ENCODE measurements at regions not wholly inside any gene's neighbourhood (a gene's known extent, or its start where the extent isn't known, plus 50 kb on each side); places are given as distances from the start of the nearest gene placed in this dataset.

- no peaks in the 10 kb centered on the region for H3K36me3 ChIP-seq (ENCODE audit: control insufficient read depth in 1 of 2, insufficient read depth in 2 of 2, low read length in 2 of 2)
- no peaks in the 10 kb centered on the region for H4K20me1 ChIP-seq (ENCODE audit: insufficient read depth)
- ChIA-PET POLR2A (no interaction called here), RAD21 (ENCODE audit: low non-redundant PET in 1 of 2, low total read pairs in 2 of 2, uncharacterized antibody in 2 of 2, unreplicated experiment in 2 of 2) (no interaction called here), CTCF (interaction anchor here (4.0 kb wide), 1 partner anchor 12 kb away, joined by 25 read pairs; no protein-coding TSS in a partner anchor)
- no peak overlapping the region for H3K27ac ChIP-seq (ENCODE audit: low read depth, low read length)
- no peaks in the 10 kb centered on the region for H3K9me2 ChIP-seq (ENCODE audit: insufficient read depth)
- ATAC-seq: no peak
- no peak for DNase-seq (ENCODE audit: low read depth, low spot score)
- H3K4me2 ChIP-seq (ENCODE audit: low read length): no peak overlapping the region
- no peak overlapping the region for H3K4me3 ChIP-seq (replicated peaks in 1 of 2; ENCODE audit: low read depth in 1 of 2, low read length in 2 of 2)
- no peak for TF ChIP-seq POLR2A (IDR thresholded peaks at IDR 0.05; ENCODE audit: borderline replicate concordance, extremely low read depth, insufficient read depth, insufficient read length)
- no peak for TF ChIP-seq CEBPB (IDR thresholded peaks at IDR 0.05; ENCODE audit: low read depth)
- TF ChIP-seq TCF7L2 (IDR thresholded peaks at IDR 0.05; ENCODE audit: borderline replicate concordance, extremely low read depth, insufficient read depth, insufficient read length): no peak
- TF ChIP-seq FOSL1 (IDR thresholded peaks at IDR 0.05; ENCODE audit: low read depth): no peak
- TF ChIP-seq YY1 (IDR thresholded peaks at IDR 0.05; ENCODE audit: extremely low read depth, insufficient replicate concordance, low read depth, low read length): no peak
- no peak for TF ChIP-seq CBX3 (IDR thresholded peaks at IDR 0.05; ENCODE audit: low read depth)
- TF ChIP-seq, protein P1, sequence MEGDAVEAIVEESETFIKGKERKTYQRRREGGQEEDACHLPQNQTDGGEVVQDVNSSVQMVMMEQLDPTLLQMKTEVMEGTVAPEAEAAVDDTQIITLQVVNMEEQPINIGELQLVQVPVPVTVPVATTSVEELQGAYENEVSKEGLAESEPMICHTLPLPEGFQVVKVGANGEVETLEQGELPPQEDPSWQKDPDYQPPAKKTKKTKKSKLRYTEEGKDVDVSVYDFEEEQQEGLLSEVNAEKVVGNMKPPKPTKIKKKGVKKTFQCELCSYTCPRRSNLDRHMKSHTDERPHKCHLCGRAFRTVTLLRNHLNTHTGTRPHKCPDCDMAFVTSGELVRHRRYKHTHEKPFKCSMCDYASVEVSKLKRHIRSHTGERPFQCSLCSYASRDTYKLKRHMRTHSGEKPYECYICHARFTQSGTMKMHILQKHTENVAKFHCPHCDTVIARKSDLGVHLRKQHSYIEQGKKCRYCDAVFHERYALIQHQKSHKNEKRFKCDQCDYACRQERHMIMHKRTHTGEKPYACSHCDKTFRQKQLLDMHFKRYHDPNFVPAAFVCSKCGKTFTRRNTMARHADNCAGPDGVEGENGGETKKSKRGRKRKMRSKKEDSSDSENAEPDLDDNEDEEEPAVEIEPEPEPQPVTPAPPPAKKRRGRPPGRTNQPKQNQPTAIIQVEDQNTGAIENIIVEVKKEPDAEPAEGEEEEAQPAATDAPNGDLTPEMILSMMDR (IDR thresholded peaks at IDR 0.05 in 2 of 3, conservative IDR thresholded peaks at IDR 0.05 in 1 of 3; ENCODE audit: borderline replicate concordance in 1 of 3, insufficient read depth in 1 of 3, low read depth in 2 of 3, low read length in 2 of 3): no peak
- TF ChIP-seq ZFX (IDR thresholded peaks at IDR 0.05): no peak
- TF ChIP-seq, protein P2, sequence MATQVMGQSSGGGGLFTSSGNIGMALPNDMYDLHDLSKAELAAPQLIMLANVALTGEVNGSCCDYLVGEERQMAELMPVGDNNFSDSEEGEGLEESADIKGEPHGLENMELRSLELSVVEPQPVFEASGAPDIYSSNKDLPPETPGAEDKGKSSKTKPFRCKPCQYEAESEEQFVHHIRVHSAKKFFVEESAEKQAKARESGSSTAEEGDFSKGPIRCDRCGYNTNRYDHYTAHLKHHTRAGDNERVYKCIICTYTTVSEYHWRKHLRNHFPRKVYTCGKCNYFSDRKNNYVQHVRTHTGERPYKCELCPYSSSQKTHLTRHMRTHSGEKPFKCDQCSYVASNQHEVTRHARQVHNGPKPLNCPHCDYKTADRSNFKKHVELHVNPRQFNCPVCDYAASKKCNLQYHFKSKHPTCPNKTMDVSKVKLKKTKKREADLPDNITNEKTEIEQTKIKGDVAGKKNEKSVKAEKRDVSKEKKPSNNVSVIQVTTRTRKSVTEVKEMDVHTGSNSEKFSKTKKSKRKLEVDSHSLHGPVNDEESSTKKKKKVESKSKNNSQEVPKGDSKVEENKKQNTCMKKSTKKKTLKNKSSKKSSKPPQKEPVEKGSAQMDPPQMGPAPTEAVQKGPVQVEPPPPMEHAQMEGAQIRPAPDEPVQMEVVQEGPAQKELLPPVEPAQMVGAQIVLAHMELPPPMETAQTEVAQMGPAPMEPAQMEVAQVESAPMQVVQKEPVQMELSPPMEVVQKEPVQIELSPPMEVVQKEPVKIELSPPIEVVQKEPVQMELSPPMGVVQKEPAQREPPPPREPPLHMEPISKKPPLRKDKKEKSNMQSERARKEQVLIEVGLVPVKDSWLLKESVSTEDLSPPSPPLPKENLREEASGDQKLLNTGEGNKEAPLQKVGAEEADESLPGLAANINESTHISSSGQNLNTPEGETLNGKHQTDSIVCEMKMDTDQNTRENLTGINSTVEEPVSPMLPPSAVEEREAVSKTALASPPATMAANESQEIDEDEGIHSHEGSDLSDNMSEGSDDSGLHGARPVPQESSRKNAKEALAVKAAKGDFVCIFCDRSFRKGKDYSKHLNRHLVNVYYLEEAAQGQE (IDR thresholded peaks at IDR 0.05; ENCODE audit: low read depth): no peak
- TF ChIP-seq, protein P3, sequence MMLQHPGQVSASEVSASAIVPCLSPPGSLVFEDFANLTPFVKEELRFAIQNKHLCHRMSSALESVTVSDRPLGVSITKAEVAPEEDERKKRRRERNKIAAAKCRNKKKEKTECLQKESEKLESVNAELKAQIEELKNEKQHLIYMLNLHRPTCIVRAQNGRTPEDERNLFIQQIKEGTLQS (IDR thresholded peaks at IDR 0.05): no peak
- no peak for TF ChIP-seq SIN3A (IDR thresholded peaks at IDR 0.05; ENCODE audit: low read depth)
- TF ChIP-seq, protein P4, sequence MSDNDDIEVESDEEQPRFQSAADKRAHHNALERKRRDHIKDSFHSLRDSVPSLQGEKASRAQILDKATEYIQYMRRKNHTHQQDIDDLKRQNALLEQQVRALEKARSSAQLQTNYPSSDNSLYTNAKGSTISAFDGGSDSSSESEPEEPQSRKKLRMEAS (IDR thresholded peaks at IDR 0.05): no peak
- TF ChIP-seq, protein P5, sequence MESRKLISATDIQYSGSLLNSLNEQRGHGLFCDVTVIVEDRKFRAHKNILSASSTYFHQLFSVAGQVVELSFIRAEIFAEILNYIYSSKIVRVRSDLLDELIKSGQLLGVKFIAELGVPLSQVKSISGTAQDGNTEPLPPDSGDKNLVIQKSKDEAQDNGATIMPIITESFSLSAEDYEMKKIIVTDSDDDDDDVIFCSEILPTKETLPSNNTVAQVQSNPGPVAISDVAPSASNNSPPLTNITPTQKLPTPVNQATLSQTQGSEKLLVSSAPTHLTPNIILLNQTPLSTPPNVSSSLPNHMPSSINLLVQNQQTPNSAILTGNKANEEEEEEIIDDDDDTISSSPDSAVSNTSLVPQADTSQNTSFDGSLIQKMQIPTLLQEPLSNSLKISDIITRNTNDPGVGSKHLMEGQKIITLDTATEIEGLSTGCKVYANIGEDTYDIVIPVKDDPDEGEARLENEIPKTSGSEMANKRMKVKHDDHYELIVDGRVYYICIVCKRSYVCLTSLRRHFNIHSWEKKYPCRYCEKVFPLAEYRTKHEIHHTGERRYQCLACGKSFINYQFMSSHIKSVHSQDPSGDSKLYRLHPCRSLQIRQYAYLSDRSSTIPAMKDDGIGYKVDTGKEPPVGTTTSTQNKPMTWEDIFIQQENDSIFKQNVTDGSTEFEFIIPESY (IDR thresholded peaks at IDR 0.05; ENCODE audit: extremely low read depth, insufficient replicate concordance, low read length): no peak
- no peak for TF ChIP-seq SP1 (IDR thresholded peaks at IDR 0.05; ENCODE audit: low read depth)
- no peak for TF ChIP-seq ZNF274 (IDR thresholded peaks at IDR 0.05; ENCODE audit: low read depth, low read length)
- TF ChIP-seq ELF1 (IDR thresholded peaks at IDR 0.05; ENCODE audit: borderline replicate concordance, low read depth): no peak
- no peak for TF ChIP-seq EZH2phosphoT487 (IDR thresholded peaks at IDR 0.05; ENCODE audit: borderline replicate concordance)
- no peak for TF ChIP-seq RAD21 (IDR thresholded peaks at IDR 0.05; ENCODE audit: low read depth)
- no peak for TF ChIP-seq JUND (IDR thresholded peaks at IDR 0.05)
- no peaks in the 10 kb centered on the region for H3K79me2 ChIP-seq (ENCODE audit: insufficient read depth, low read length)
- H3K4me1 ChIP-seq (ENCODE audit: control insufficient read depth in 1 of 2, insufficient read depth in 2 of 2, low read length in 2 of 2): no peaks in the 10 kb centered on the region
- intact Hi-C loops (cut with micrococcal nuclease): no loop called here
- peaks cover 49% of the 10 kb centered on the region for H3K27me3 ChIP-seq (ENCODE audit: insufficient read depth, low read length)
- no peaks in the 10 kb centered on the region for H3K9me3 ChIP-seq (ENCODE audit: control insufficient read depth in 1 of 2, insufficient read depth in 1 of 2, low read depth in 1 of 2, low read length in 2 of 2)
- no peak overlapping the region for H2AFZ ChIP-seq (ENCODE audit: low read depth, low read length, poor library complexity, severe bottlenecking)
- H3K9ac ChIP-seq (ENCODE audit: low read length): no peak overlapping the region
- BruUV-seq (replicated peaks): no TSS peak
Measured at GRCh38 chr1:204819495-204819894, 51.2 kb upstream of the NFASC start.
